Cardiac muscle cell (in vitro differentiated cells and primary cell): ENCODE measurements at regions not wholly inside any gene's neighbourhood (a gene's known extent, or its start where the extent isn't known, plus 50 kb on each side); places are given as distances from the start of the nearest gene placed in this dataset.
A peak's percentile ranks its signal among the peaks of the same experiment; 100 is the strongest.

ENCODE experiments used
- DNase-seq, 2 donors: peaks; one replicate each; pipeline versions ENCODE4 v3.0.0 to v3.0.0-alpha.2; 2010 to 2017; ENCODE audit warnings: low read depth in 1 of 2, low spot score in 1 of 2
- H3K27ac ChIP-seq: fragments of 200-600 bp; sonication (generic); 2 replicates; pipeline ENCODE4 v1.5.1; 2016
- H3K27me3 ChIP-seq: fragments of 200-600 bp; sonication (generic); 2 replicates; pipeline ENCODE4 v1.6.0; 2016; ENCODE audit warnings: control low read depth
- H3K36me3 ChIP-seq: fragments of 200-600 bp; sonication (generic); 2 replicates; pipeline ENCODE4 v1.5.1; 2016; ENCODE audit warnings: control low read depth
- H3K4me1 ChIP-seq: fragments of 200-600 bp; sonication (generic); 2 replicates; pipeline ENCODE4 v1.8.1; 2017; ENCODE audit warnings: low read depth, mild to moderate bottlenecking, mixed run types
- H3K4me3 ChIP-seq: fragments of 200-600 bp; sonication (generic); 2 replicates; pipeline ENCODE4 v1.5.1; 2016; ENCODE audit warnings: mild to moderate bottlenecking
- H3K9me3 ChIP-seq: fragments of 200-600 bp; sonication (generic); 2 replicates; pipeline ENCODE4 v1.5.1; 2017; ENCODE audit warnings: low read depth, mild to moderate bottlenecking, control low read depth
- TF ChIP-seq, protein P1 (sequence below): IDR thresholded peaks from 2 replicates; pipeline ENCODE4 v1.5.1; 2012; ENCODE audit warnings: low read depth, mild to moderate bottlenecking, low read length

GRCh38 chr9:126050605-126050990 is 276.0 kb upstream of the MVB12B start:
- Histone ChIP-seq H3K36me3 (no peaks in the 10 kb centered on the region), H3K4me1 (no peaks in the 10 kb centered on the region), H3K9me3 (no peaks in the 10 kb centered on the region), H3K27me3 (no peaks in the 10 kb centered on the region), H3K27ac (no peak overlapping the region), H3K4me3 (no peak overlapping the region)
- TF ChIP-seq, protein P1, sequence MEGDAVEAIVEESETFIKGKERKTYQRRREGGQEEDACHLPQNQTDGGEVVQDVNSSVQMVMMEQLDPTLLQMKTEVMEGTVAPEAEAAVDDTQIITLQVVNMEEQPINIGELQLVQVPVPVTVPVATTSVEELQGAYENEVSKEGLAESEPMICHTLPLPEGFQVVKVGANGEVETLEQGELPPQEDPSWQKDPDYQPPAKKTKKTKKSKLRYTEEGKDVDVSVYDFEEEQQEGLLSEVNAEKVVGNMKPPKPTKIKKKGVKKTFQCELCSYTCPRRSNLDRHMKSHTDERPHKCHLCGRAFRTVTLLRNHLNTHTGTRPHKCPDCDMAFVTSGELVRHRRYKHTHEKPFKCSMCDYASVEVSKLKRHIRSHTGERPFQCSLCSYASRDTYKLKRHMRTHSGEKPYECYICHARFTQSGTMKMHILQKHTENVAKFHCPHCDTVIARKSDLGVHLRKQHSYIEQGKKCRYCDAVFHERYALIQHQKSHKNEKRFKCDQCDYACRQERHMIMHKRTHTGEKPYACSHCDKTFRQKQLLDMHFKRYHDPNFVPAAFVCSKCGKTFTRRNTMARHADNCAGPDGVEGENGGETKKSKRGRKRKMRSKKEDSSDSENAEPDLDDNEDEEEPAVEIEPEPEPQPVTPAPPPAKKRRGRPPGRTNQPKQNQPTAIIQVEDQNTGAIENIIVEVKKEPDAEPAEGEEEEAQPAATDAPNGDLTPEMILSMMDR, result no peak
- no peak for DNase-seq

GRCh38 chr9:126051446-126052130 is 275.0 kb upstream of the MVB12B start:
- Histone ChIP-seq H3K4me3 (no peak overlapping the region), H3K27me3 (no peaks in the 10 kb centered on the region), H3K9me3 (no peaks in the 10 kb centered on the region), H3K4me1 (no peaks in the 10 kb centered on the region), H3K36me3 (no peaks in the 10 kb centered on the region), H3K27ac (no peak overlapping the region)
- no peak for DNase-seq
- TF ChIP-seq, protein P1, result no peak

GRCh38 chr9:126052791-126053190 is 273.8 kb upstream of the MVB12B start:
- TF ChIP-seq, protein P1, result no peak

DNA sequence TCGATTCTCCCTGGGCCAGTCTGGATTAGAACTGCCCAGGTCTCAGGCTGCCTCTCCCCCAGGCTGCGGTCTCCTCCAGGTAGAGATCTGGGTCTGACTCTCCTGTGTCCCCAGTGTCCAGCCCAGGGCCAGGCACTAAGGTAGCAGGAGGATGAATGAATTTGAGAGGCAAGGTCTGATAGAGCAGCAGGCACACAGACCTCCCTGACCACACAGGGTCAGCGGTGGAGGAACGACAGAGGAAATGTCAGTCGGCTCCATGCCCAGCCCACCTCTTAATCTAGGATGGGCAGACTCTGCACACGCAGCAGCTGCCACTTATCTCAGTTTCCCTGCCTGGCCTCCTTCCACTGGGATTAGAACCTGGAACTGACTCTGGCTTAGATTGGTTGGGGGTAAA is 272.7 kb upstream of the MVB12B start:
- Histone ChIP-seq H3K4me3 (no peak overlapping the region), H3K4me1 (no peaks in the 10 kb centered on the region), H3K27me3 (no peaks in the 10 kb centered on the region), H3K36me3 (no peaks in the 10 kb centered on the region), H3K9me3 (no peaks in the 10 kb centered on the region), H3K27ac (no peak overlapping the region)
- TF ChIP-seq, protein P1, result no peak
- DNase-seq, result no peak

More at GRCh38 chr9:126052791-126053190, 273.8 kb upstream of the MVB12B start:
- Histone ChIP-seq H3K4me1 (no peaks in the 10 kb centered on the region), H3K27ac (no peak overlapping the region), H3K4me3 (no peak overlapping the region), H3K36me3 (no peaks in the 10 kb centered on the region), H3K27me3 (no peaks in the 10 kb centered on the region), H3K9me3 (no peaks in the 10 kb centered on the region)
- DNase-seq, result no peak

GRCh38 chr9:126055381-126055985 is 271.1 kb upstream of the MVB12B start:
- no peaks in the 10 kb centered on the region for H3K27me3 ChIP-seq
- H3K4me3 ChIP-seq, result no peak overlapping the region
- H3K4me1 ChIP-seq, result no peaks in the 10 kb centered on the region
- DNase-seq, result peak in 1 of 2 donors; percentile 63
- H3K27ac ChIP-seq, result no peak overlapping the region
- H3K36me3 ChIP-seq, result no peaks in the 10 kb centered on the region
- no peaks in the 10 kb centered on the region for H3K9me3 ChIP-seq
- TF ChIP-seq, protein P1, result no peak
